ENCODE measurements at regions not wholly inside any gene's neighbourhood (a gene's known extent, or its start where the extent isn't known, plus 50 kb on each side); places are given as distances from the start of the nearest gene placed in this dataset.
"Not testable (repeated sequence)": the region's sequence is repeated elsewhere in the genome, so short reads cannot be mapped to it uniquely, and the experiment has no call there.

- WGBS, 3 donors = 12 to 24% (median 22%) methylated on average over 5 of the region's 5 CpGs
- DNase-seq = no peak
- Histone ChIP-seq H3K36me3 (no peaks in the 10 kb centered on the region), H3K4me3 (no peak overlapping the region), H3K4me1 (ENCODE audit: insufficient read depth) (no peaks in the 10 kb centered on the region), H3K27me3 (no peaks in the 10 kb centered on the region), H3K27ac (no peak overlapping the region), H3K9me3 (no peaks in the 10 kb centered on the region)
- TF ChIP-seq CTCF (IDR thresholded peaks at IDR 0.05) = no peak
- no peak for TF ChIP-seq POLR2A (IDR thresholded peaks at IDR 0.05)
- TF ChIP-seq EP300 (IDR thresholded peaks at IDR 0.05) = no peak
- intact Hi-C loops (cut with DNase I) = no loop called here
These were observed 72.2 kb downstream of the SERINC2 start for GRCh38 chr1:31485166-31485565.

GRCh38 chr1:31487143-31487542, 74.1 kb downstream of the SERINC2 start:
- 84 to 88% (median 87%) methylated on average over 3 of the region's 3 CpGs for WGBS, 3 donors

GRCh38 chr1:31487721-31488293, 74.8 kb downstream of the SERINC2 start:
- no peaks in the 10 kb centered on the region for H3K4me1 ChIP-seq (ENCODE audit: insufficient read depth)
- no peaks in the 10 kb centered on the region for H3K9me3 ChIP-seq
- H3K27ac ChIP-seq = no peak overlapping the region
- 87 to 90% (median 89%) methylated on average over 5 of the region's 5 CpGs for WGBS, 3 donors
- H3K4me3 ChIP-seq = no peak overlapping the region
- no peaks in the 10 kb centered on the region for H3K36me3 ChIP-seq
- no peaks in the 10 kb centered on the region for H3K27me3 ChIP-seq
- TF ChIP-seq CTCF (IDR thresholded peaks at IDR 0.05) = no peak
- no peak for TF ChIP-seq EP300 (IDR thresholded peaks at IDR 0.05)
- no peak for TF ChIP-seq POLR2A (IDR thresholded peaks at IDR 0.05)
- intact Hi-C loops (cut with DNase I) = no loop called here
- no peak for DNase-seq

More at GRCh38 chr1:31487143-31487542, 74.1 kb downstream of the SERINC2 start:
- intact Hi-C loops (cut with DNase I) = no loop called here
- Histone ChIP-seq H3K9me3 (no peaks in the 10 kb centered on the region), H3K4me3 (no peak overlapping the region), H3K4me1 (ENCODE audit: insufficient read depth) (no peaks in the 10 kb centered on the region), H3K27me3 (no peaks in the 10 kb centered on the region), H3K27ac (no peak overlapping the region), H3K36me3 (no peaks in the 10 kb centered on the region)
- TF ChIP-seq EP300 (IDR thresholded peaks at IDR 0.05) (no peak), CTCF (IDR thresholded peaks at IDR 0.05) (no peak), POLR2A (IDR thresholded peaks at IDR 0.05) (no peak)
- DNase-seq = no peak

GRCh38 chr1:31488528-31488927, 75.5 kb downstream of the SERINC2 start:
- Histone ChIP-seq H3K4me3 (no peak overlapping the region), H3K36me3 (no peaks in the 10 kb centered on the region), H3K4me1 (ENCODE audit: insufficient read depth) (no peaks in the 10 kb centered on the region), H3K27ac (no peak overlapping the region), H3K9me3 (no peaks in the 10 kb centered on the region), H3K27me3 (no peaks in the 10 kb centered on the region)
- intact Hi-C loops (cut with DNase I) = no loop called here
- no peak for DNase-seq
- TF ChIP-seq CTCF (IDR thresholded peaks at IDR 0.05) = no peak
- TF ChIP-seq EP300 (IDR thresholded peaks at IDR 0.05) = no peak
- TF ChIP-seq POLR2A (IDR thresholded peaks at IDR 0.05) = no peak
- 87 to 91% (median 90%) methylated on average over 4 of the region's 4 CpGs for WGBS, 3 donors

DNA sequence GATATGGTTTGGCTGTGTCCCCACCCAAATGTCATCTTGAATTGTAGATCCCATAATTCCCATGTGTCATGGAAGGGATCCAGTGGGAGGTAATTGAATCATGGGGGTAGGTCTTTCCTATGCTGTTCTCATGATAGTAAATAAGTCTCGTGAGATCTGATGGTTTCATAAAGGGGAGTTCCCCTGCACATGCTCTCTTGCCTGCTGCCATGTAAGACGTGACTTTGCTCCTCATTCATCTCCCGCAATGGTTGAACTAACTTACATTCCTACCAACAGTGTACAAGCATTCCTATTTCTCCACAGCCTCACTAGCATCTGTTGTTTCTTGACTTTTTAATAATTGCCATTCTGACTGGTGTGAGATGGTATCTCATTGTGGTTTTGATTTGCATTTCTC, 76.6 kb downstream of the SERINC2 start:
- H3K4me1 ChIP-seq (ENCODE audit: insufficient read depth); H3K36me3 ChIP-seq; intact Hi-C loops (cut with DNase I); H3K27ac ChIP-seq; H3K27me3 ChIP-seq; H3K4me3 ChIP-seq; DNase-seq; H3K9me3 ChIP-seq: not testable (repeated sequence)
- WGBS, 3 donors = 79 to 80% (median 80%) methylated on average over 3 of the region's 3 CpGs

DNA sequence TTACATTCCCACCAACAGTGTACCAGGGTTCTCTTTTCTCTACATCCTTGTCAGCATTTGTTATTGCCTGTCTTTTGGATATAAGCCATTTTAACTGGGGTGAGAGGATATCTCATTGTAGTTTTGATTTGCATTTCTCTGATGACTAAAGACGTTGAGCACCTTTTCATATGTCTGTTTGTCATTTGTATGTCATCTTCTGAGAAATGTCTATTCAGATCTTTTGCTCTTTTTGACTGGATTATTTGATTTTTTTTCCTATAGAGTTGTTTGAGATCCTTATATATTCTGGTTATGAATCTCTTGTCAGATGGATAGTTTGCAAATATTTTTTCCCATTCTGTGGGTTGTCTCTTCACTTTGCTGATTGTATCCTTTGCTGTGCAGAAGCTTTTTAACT, 77.6 kb downstream of the SERINC2 start:
- WGBS, 3 donors = 35 to 58% (median 39%) methylated on average over 1 of the region's 1 CpG
- H3K4me1 ChIP-seq (ENCODE audit: insufficient read depth); DNase-seq; H3K27me3 ChIP-seq; H3K9me3 ChIP-seq; intact Hi-C loops (cut with DNase I); H3K36me3 ChIP-seq; H3K27ac ChIP-seq; H3K4me3 ChIP-seq: not testable (repeated sequence)

GRCh38 chr1:31495351-31495750, 81.0 kb upstream of the TINAGL1 start:
- H3K27ac ChIP-seq; H3K4me3 ChIP-seq; H3K9me3 ChIP-seq; H3K27me3 ChIP-seq; DNase-seq; H3K36me3 ChIP-seq; intact Hi-C loops (cut with DNase I); H3K4me1 ChIP-seq (ENCODE audit: insufficient read depth): not testable (repeated sequence)
- WGBS, 3 donors = 88 to 94% (median 93%) methylated on average over 5 of the region's 5 CpGs

DNA sequence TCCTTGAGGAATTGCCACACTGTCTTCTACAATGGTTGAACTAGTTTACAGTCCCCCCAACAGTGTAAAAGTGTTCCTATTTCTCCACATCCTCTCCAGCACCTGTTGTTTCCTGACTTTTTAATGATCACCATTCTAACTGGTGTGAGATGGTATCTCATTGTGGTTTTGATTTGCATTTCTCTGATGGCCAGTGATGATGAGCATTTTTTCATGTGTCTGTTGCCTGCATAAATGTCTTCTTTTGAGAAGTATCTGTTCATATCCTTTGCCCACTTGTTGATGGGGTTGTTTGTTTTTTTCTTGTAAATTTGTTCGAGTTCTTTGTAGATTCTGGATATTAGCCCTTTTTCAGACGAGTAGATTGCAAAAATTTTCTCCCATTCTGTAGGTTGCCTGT, 80.5 kb upstream of the TINAGL1 start:
- H3K4me1 ChIP-seq (ENCODE audit: insufficient read depth); DNase-seq; H3K36me3 ChIP-seq; intact Hi-C loops (cut with DNase I); H3K27me3 ChIP-seq; H3K4me3 ChIP-seq; H3K27ac ChIP-seq; H3K9me3 ChIP-seq: not testable (repeated sequence)
- WGBS, 3 donors = 71 to 87% (median 83%) methylated on average over 2 of the region's 2 CpGs

All from ovary (tissue), 7 donors.